GM06990 (cell line): ENCODE measurements at regions not wholly inside any gene's neighbourhood (a gene's known extent, or its start where the extent isn't known, plus 50 kb on each side); places are given as distances from the start of the nearest gene placed in this dataset.
"Not testable (repeated sequence)": the region's sequence is repeated elsewhere in the genome, so short reads cannot be mapped to it uniquely, and the experiment has no call there.

Experiments used
- DNase-seq: peaks from one replicate; pipeline ENCODE4 v3.0.0-alpha.2; 2011; ENCODE audit not compliant: insufficient read length; ENCODE audit errors: extremely low read depth
- H3K27me3 ChIP-seq: replicated peaks from 2 replicates; pipeline ENCODE4 v1.6.0; 2011; ENCODE audit warnings: low read length; ENCODE audit not compliant: control insufficient read depth, insufficient read depth
- H3K36me3 ChIP-seq: 2 replicates; pipeline ENCODE4 v1.5.1; 2011; ENCODE audit warnings: low read length; ENCODE audit not compliant: control insufficient read depth, insufficient read depth
- H3K4me3 ChIP-seq: replicated peaks from 2 replicates; pipeline ENCODE4 v1.5.1; 2011; ENCODE audit warnings: low read depth, mild to moderate bottlenecking, control low read depth, low read length
- TF ChIP-seq, protein P1 (sequence below): IDR thresholded peaks from 2 replicates; pipeline ENCODE4 v1.5.1; 2011; ENCODE audit warnings: low read length, control low read depth, mild to moderate bottlenecking, inconsistent platforms; ENCODE audit not compliant: insufficient read depth, poor library complexity, severe bottlenecking

DNA sequence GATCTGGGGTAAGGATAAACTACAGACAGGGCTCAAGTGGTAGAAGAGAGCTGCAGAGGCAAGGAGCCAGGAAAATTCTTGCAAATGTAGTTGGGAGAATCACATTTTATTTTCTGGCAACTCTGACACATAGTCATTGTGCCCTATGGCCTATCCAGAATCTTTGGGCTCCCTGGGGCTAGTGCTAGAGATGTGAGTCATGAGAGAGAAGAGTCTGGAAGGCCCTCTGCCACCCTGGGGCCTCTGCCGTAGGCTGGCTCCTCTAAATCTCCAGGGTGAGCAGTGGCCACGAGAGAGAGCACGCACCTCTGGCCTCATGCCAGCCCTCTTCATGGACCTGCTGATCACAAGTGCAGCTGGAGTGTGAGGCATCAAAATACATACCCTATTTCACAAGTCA lies 74.3 kb upstream of the SSBP2 start:
- H3K4me3 ChIP-seq, result no peak overlapping the region
- no peaks in the 10 kb centered on the region for H3K27me3 ChIP-seq
- H3K36me3 ChIP-seq, result no peaks in the 10 kb centered on the region
- no peak for DNase-seq
- TF ChIP-seq, protein P1, sequence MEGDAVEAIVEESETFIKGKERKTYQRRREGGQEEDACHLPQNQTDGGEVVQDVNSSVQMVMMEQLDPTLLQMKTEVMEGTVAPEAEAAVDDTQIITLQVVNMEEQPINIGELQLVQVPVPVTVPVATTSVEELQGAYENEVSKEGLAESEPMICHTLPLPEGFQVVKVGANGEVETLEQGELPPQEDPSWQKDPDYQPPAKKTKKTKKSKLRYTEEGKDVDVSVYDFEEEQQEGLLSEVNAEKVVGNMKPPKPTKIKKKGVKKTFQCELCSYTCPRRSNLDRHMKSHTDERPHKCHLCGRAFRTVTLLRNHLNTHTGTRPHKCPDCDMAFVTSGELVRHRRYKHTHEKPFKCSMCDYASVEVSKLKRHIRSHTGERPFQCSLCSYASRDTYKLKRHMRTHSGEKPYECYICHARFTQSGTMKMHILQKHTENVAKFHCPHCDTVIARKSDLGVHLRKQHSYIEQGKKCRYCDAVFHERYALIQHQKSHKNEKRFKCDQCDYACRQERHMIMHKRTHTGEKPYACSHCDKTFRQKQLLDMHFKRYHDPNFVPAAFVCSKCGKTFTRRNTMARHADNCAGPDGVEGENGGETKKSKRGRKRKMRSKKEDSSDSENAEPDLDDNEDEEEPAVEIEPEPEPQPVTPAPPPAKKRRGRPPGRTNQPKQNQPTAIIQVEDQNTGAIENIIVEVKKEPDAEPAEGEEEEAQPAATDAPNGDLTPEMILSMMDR, result no peak

DNA sequence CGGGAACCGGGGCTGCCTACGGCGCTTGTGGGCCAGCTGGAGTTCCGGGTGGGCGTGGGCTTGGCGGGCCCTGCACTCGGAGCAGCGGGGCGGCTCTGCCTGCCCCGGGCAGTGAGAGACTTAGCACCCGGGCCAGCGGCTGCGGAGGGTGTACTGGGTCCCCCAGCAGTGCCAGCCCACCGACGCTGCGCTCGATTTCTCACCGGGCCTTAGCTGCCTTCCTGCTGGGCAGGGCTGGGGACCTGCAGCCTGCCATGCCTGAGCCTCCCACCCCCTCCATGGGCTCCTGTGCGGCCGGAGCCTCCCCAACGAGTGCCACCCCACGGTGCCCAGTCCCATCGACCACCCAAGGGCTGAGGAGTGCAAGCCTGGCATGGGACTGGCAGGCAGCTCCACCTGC lies 72.8 kb upstream of the SSBP2 start:
- not testable (repeated sequence) for H3K27me3 ChIP-seq, H3K36me3 ChIP-seq, H3K4me3 ChIP-seq, DNase-seq

DNA sequence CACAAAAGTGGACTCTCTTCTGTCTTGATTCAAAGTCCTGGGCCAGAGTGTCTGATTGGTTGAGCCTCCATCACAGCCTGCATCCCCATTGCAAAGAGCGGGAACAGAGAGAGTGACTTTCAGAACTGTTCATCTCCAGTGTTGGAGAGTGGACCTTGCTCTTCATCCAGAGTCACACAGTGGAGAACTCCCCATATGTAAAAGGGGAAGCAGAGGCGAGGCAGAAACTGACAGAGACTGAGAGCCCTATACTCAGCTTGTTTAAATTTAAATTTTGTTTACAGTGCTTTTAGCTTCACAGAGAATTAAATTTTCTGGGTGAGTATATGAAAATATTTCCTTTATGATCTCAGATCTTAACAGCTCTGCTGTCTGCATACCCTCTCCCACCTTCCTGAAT lies 70.0 kb upstream of the SSBP2 start:
- Histone ChIP-seq H3K36me3 (no peaks in the 10 kb centered on the region), H3K4me3 (no peak overlapping the region), H3K27me3 (no peaks in the 10 kb centered on the region)
- TF ChIP-seq, protein P1, result no peak
- DNase-seq, result no peak

DNA sequence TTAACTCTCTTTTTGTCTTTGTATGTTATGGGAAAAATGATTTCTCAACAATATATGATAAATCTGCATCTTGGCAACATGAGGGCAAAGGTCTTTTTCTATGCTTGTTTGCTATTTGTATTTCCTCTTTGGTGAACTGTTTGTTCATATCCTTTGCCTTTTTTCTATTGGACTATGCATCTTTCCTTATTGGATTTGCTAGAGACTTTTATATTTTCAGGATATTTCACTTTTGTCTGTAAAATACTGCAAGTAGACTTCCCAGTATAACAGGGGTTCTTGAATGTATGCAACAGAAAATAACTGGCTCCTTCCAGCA lies 69.4 kb upstream of the SSBP2 start:
- H3K36me3 ChIP-seq, result no peaks in the 10 kb centered on the region
- H3K4me3 ChIP-seq, result no peak overlapping the region
- TF ChIP-seq, protein P1, result no peak
- no peak for DNase-seq
- no peaks in the 10 kb centered on the region for H3K27me3 ChIP-seq

DNA sequence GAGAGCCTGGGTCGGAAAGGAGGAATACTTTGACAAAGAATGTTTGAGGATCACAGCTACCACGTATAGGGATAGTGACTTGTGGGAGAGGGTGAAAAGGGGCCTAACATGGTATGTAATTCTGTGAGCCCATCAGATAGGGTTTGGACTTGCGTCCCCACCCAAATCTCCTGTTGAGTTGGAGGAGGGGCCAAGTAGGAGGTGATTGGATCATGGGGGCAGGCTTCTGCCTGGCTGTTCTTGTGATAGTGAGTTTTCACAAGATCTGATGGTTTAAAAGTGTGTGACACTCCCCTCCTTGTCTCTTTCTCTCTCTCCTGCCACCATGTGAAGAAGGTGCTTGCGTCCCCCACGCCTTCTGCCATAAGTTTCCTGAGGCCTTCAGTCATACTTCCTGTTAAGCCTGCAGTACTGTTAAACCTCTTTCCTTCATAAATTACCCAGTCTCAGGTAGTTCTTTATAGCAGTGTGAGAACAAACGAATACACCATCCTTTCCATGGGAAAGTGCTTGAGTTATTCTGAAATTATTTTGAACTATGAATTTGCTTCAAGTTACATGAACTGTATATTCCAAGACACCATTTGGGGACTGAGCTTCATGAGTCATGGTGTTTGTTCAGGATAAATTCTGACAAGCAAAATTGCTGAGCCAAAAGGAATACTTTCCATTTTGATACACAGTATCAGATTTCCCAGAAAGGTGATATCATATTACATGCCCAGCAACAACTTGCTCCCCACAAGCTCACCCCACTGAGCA lies 68.8 kb upstream of the SSBP2 start:
- no peak for DNase-seq
- H3K4me3 ChIP-seq, result no peak overlapping the region
- no peaks in the 10 kb centered on the region for H3K36me3 ChIP-seq
- H3K27me3 ChIP-seq, result no peaks in the 10 kb centered on the region
- TF ChIP-seq, protein P1, result no peak

DNA sequence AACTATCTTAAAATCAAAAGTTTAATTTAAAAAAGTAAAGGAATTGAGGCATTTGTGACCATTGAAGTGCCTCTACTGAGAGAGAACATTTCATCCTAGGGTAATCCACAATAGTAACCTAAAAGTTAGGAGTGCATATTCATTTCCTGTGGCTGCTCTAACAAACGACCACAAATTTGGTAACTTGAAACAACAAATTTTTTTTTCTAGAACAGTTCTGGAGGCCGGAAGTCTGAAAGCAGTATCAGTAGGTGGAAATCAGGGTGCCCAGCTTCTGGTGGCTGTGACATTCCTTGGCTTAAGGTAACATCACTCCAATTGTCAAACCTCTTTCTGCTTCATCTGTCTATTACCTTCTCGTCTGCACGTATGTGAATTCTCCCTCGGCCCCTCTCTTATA lies 67.1 kb upstream of the SSBP2 start:
- TF ChIP-seq, protein P1, result no peak
- Histone ChIP-seq H3K27me3 (no peaks in the 10 kb centered on the region), H3K4me3 (no peak overlapping the region), H3K36me3 (no peaks in the 10 kb centered on the region)
- no peak for DNase-seq
